ENCODE measurements at regions not wholly inside any gene's neighbourhood (a gene's known extent, or its start where the extent isn't known, plus 50 kb on each side); places are given as distances from the start of the nearest gene placed in this dataset.
"Not testable (repeated sequence)": the region's sequence is repeated elsewhere in the genome, so short reads cannot be mapped to it uniquely, and the experiment has no call there.

- not testable (repeated sequence) for H3K4me3 ChIP-seq (ENCODE audit: low read length); H3K4me1 ChIP-seq (ENCODE audit: control insufficient read depth, insufficient read depth, low read length); H3K27me3 ChIP-seq (ENCODE audit: control insufficient read depth, insufficient read depth, low read length); H3K36me3 ChIP-seq (ENCODE audit: control insufficient read depth, insufficient read depth, low read length); H3K27ac ChIP-seq (ENCODE audit: low read length); H3K9me3 ChIP-seq (ENCODE audit: control insufficient read depth, insufficient read depth, low read length); DNase-seq (ENCODE audit: low read depth, low spot score)
- WGBS (ENCODE audit: insufficient coverage, insufficient read length), result no CpG with 5 or more reads among the region's 5 CpGs
These were observed 182.6 kb downstream of the NPIPA7 start for GRCh38 chr16:16561532-16561931.

GRCh38 chr16:16563962-16564361 is 185.0 kb downstream of the NPIPA7 start:
- no CpG with 5 or more reads among the region's 5 CpGs for WGBS (ENCODE audit: insufficient coverage, insufficient read length)

GRCh38 chr16:16565326-16565725 is 186.4 kb downstream of the NPIPA7 start:
- H3K4me3 ChIP-seq (ENCODE audit: low read length); H3K27me3 ChIP-seq (ENCODE audit: control insufficient read depth, insufficient read depth, low read length); H3K4me1 ChIP-seq (ENCODE audit: control insufficient read depth, insufficient read depth, low read length); H3K36me3 ChIP-seq (ENCODE audit: control insufficient read depth, insufficient read depth, low read length); DNase-seq (ENCODE audit: low read depth, low spot score); H3K9me3 ChIP-seq (ENCODE audit: control insufficient read depth, insufficient read depth, low read length); H3K27ac ChIP-seq (ENCODE audit: low read length): not testable (repeated sequence)
- no CpG with 5 or more reads among the region's 7 CpGs for WGBS (ENCODE audit: insufficient coverage, insufficient read length)

More at GRCh38 chr16:16563962-16564361, 185.0 kb downstream of the NPIPA7 start:
- not testable (repeated sequence) for H3K27ac ChIP-seq (ENCODE audit: low read length); H3K4me3 ChIP-seq (ENCODE audit: low read length); H3K27me3 ChIP-seq (ENCODE audit: control insufficient read depth, insufficient read depth, low read length); H3K36me3 ChIP-seq (ENCODE audit: control insufficient read depth, insufficient read depth, low read length); H3K4me1 ChIP-seq (ENCODE audit: control insufficient read depth, insufficient read depth, low read length); DNase-seq (ENCODE audit: low read depth, low spot score); H3K9me3 ChIP-seq (ENCODE audit: control insufficient read depth, insufficient read depth, low read length)

GRCh38 chr16:16570055-16570454 is 191.1 kb downstream of the NPIPA7 start:
- H3K4me3 ChIP-seq (ENCODE audit: low read length); H3K27me3 ChIP-seq (ENCODE audit: control insufficient read depth, insufficient read depth, low read length); H3K9me3 ChIP-seq (ENCODE audit: control insufficient read depth, insufficient read depth, low read length); H3K27ac ChIP-seq (ENCODE audit: low read length); DNase-seq (ENCODE audit: low read depth, low spot score); H3K4me1 ChIP-seq (ENCODE audit: control insufficient read depth, insufficient read depth, low read length); H3K36me3 ChIP-seq (ENCODE audit: control insufficient read depth, insufficient read depth, low read length): not testable (repeated sequence)
- no CpG with 5 or more reads among the region's 5 CpGs for WGBS (ENCODE audit: insufficient coverage, insufficient read length)

- not testable (repeated sequence) for H3K36me3 ChIP-seq (ENCODE audit: control insufficient read depth, insufficient read depth, low read length); H3K27me3 ChIP-seq (ENCODE audit: control insufficient read depth, insufficient read depth, low read length); H3K27ac ChIP-seq (ENCODE audit: low read length); H3K4me3 ChIP-seq (ENCODE audit: low read length); H3K9me3 ChIP-seq (ENCODE audit: control insufficient read depth, insufficient read depth, low read length); H3K4me1 ChIP-seq (ENCODE audit: control insufficient read depth, insufficient read depth, low read length); DNase-seq (ENCODE audit: low read depth, low spot score)
- WGBS (ENCODE audit: insufficient coverage, insufficient read length), result no CpG with 5 or more reads among the region's 2 CpGs
These were observed 191.9 kb downstream of the NPIPA7 start for GRCh38 chr16:16570874-16571273.

- H3K27ac ChIP-seq (ENCODE audit: low read length); H3K27me3 ChIP-seq (ENCODE audit: control insufficient read depth, insufficient read depth, low read length); DNase-seq (ENCODE audit: low read depth, low spot score); H3K4me3 ChIP-seq (ENCODE audit: low read length); H3K9me3 ChIP-seq (ENCODE audit: control insufficient read depth, insufficient read depth, low read length); H3K36me3 ChIP-seq (ENCODE audit: control insufficient read depth, insufficient read depth, low read length); H3K4me1 ChIP-seq (ENCODE audit: control insufficient read depth, insufficient read depth, low read length): not testable (repeated sequence)
- no CpG with 5 or more reads among the region's 10 CpGs for WGBS (ENCODE audit: insufficient coverage, insufficient read length)
These were observed 193.3 kb downstream of the NPIPA7 start for GRCh38 chr16:16572130-16572774.

GRCh38 chr16:16577062-16577461 is 198.1 kb downstream of the NPIPA7 start:
- WGBS (ENCODE audit: insufficient coverage, insufficient read length), result no CpG with 5 or more reads among the region's 5 CpGs
- H3K27ac ChIP-seq (ENCODE audit: low read length), result not testable (repeated sequence)

GRCh38 chr16:16578701-16579100 is 199.8 kb downstream of the NPIPA7 start:
- WGBS (ENCODE audit: insufficient coverage, insufficient read length), result no CpG with 5 or more reads among the region's 5 CpGs
- Histone ChIP-seq H3K4me3 (ENCODE audit: low read length) (no peak overlapping the region), H3K4me1 (ENCODE audit: control insufficient read depth, insufficient read depth, low read length) (no peaks in the 10 kb centered on the region), H3K9me3 (ENCODE audit: control insufficient read depth, insufficient read depth, low read length) (no peaks in the 10 kb centered on the region), H3K27me3 (ENCODE audit: control insufficient read depth, insufficient read depth, low read length) (no peaks in the 10 kb centered on the region), H3K36me3 (ENCODE audit: control insufficient read depth, insufficient read depth, low read length) (no peaks in the 10 kb centered on the region), H3K27ac (ENCODE audit: low read length) (no peak overlapping the region)
- DNase-seq (ENCODE audit: low read depth, low spot score), result no peak

More at GRCh38 chr16:16577062-16577461, 198.1 kb downstream of the NPIPA7 start:
- H3K36me3 ChIP-seq (ENCODE audit: control insufficient read depth, insufficient read depth, low read length); H3K4me1 ChIP-seq (ENCODE audit: control insufficient read depth, insufficient read depth, low read length); H3K9me3 ChIP-seq (ENCODE audit: control insufficient read depth, insufficient read depth, low read length); DNase-seq (ENCODE audit: low read depth, low spot score); H3K4me3 ChIP-seq (ENCODE audit: low read length); H3K27me3 ChIP-seq (ENCODE audit: control insufficient read depth, insufficient read depth, low read length): not testable (repeated sequence)

GRCh38 chr16:16582916-16583315 is 204.0 kb downstream of the NPIPA7 start:
- H3K27me3 ChIP-seq (ENCODE audit: control insufficient read depth, insufficient read depth, low read length); H3K36me3 ChIP-seq (ENCODE audit: control insufficient read depth, insufficient read depth, low read length); DNase-seq (ENCODE audit: low read depth, low spot score); H3K4me1 ChIP-seq (ENCODE audit: control insufficient read depth, insufficient read depth, low read length); H3K9me3 ChIP-seq (ENCODE audit: control insufficient read depth, insufficient read depth, low read length); H3K4me3 ChIP-seq (ENCODE audit: low read length); H3K27ac ChIP-seq (ENCODE audit: low read length): not testable (repeated sequence)
- no CpG with 5 or more reads among the region's 7 CpGs for WGBS (ENCODE audit: insufficient coverage, insufficient read length)

- H3K9me3 ChIP-seq (ENCODE audit: control insufficient read depth, insufficient read depth, low read length); DNase-seq (ENCODE audit: low read depth, low spot score); H3K4me3 ChIP-seq (ENCODE audit: low read length); H3K4me1 ChIP-seq (ENCODE audit: control insufficient read depth, insufficient read depth, low read length); H3K27me3 ChIP-seq (ENCODE audit: control insufficient read depth, insufficient read depth, low read length); H3K27ac ChIP-seq (ENCODE audit: low read length); H3K36me3 ChIP-seq (ENCODE audit: control insufficient read depth, insufficient read depth, low read length): not testable (repeated sequence)
- WGBS (ENCODE audit: insufficient coverage, insufficient read length), result no CpG with 5 or more reads among the region's 7 CpGs
These were observed 207.2 kb downstream of the NPIPA7 start for GRCh38 chr16:16586073-16586651.

GRCh38 chr16:16586969-16587368 is 208.0 kb downstream of the NPIPA7 start:
- not testable (repeated sequence) for H3K27me3 ChIP-seq (ENCODE audit: control insufficient read depth, insufficient read depth, low read length); H3K27ac ChIP-seq (ENCODE audit: low read length); H3K4me3 ChIP-seq (ENCODE audit: low read length); H3K36me3 ChIP-seq (ENCODE audit: control insufficient read depth, insufficient read depth, low read length); DNase-seq (ENCODE audit: low read depth, low spot score); H3K4me1 ChIP-seq (ENCODE audit: control insufficient read depth, insufficient read depth, low read length); H3K9me3 ChIP-seq (ENCODE audit: control insufficient read depth, insufficient read depth, low read length)
- no CpG with 5 or more reads among the region's 6 CpGs for WGBS (ENCODE audit: insufficient coverage, insufficient read length)

Measured in iPS DF 6.9 (cell line).